Inflammatory macrophage treated with lipopolysaccharide for 1 hour (primary cell): ENCODE measurements at regions not wholly inside any gene's neighbourhood (a gene's known extent, or its start where the extent isn't known, plus 50 kb on each side); places are given as distances from the start of the nearest gene placed in this dataset.

ENCODE experiments used
- DNase-seq, 2 donors: peaks; one replicate each; pipeline ENCODE4 v3.0.0-alpha.2; 2020 to 2022

- DNase-seq = no peak
Measured at GRCh38 chr18:33951031-33951430, 273.7 kb downstream of the NOL4 start.

GRCh38 chr18:33946336-33946735 lies 278.4 kb downstream of the NOL4 start:
- no peak for DNase-seq

- DNase-seq = no peak
Measured at GRCh38 chr18:33944493-33944892, 280.2 kb downstream of the NOL4 start.

- DNase-seq = no peak
Measured at GRCh38 chr18:33937270-33937816, 287.4 kb downstream of the NOL4 start.

- no peak for DNase-seq
Measured at GRCh38 chr18:33934258-33934657, 290.5 kb downstream of the NOL4 start.

- no peak for DNase-seq
Measured at GRCh38 chr18:33928231-33928630, 296.5 kb downstream of the NOL4 start.

- DNase-seq = no peak
Measured at GRCh38 chr18:33924576-33924975, 300.1 kb downstream of the NOL4 start.

GRCh38 chr18:33923980-33924379 lies 300.7 kb downstream of the NOL4 start:
- DNase-seq = no peak

GRCh38 chr18:33918571-33918970 lies 306.1 kb downstream of the NOL4 start:
- no peak for DNase-seq

- no peak for DNase-seq
Measured at GRCh38 chr18:33916200-33916599, 308.5 kb downstream of the NOL4 start.

GRCh38 chr18:33914399-33914798 lies 310.3 kb downstream of the NOL4 start:
- no peak for DNase-seq

- no peak for DNase-seq
Measured at GRCh38 chr18:33906046-33906445, 318.7 kb downstream of the NOL4 start.

- no peak for DNase-seq
Measured at GRCh38 chr18:33901894-33902512, 322.7 kb downstream of the NOL4 start.

GRCh38 chr18:33900638-33901037 lies 322.6 kb downstream of the ASXL3 start:
- DNase-seq = no peak

GRCh38 chr18:33898427-33898826 lies 320.4 kb downstream of the ASXL3 start:
- no peak for DNase-seq

GRCh38 chr18:33878213-33878612 lies 300.2 kb downstream of the ASXL3 start:
- no peak for DNase-seq

GRCh38 chr18:33875029-33875565 lies 297.1 kb downstream of the ASXL3 start:
- DNase-seq = no peak

- DNase-seq = no peak
Measured at GRCh38 chr18:33873112-33873511, 295.1 kb downstream of the ASXL3 start.

GRCh38 chr18:33871363-33872025 lies 293.5 kb downstream of the ASXL3 start:
- DNase-seq = no peak

GRCh38 chr18:33870059-33870458 lies 292.0 kb downstream of the ASXL3 start:
- DNase-seq = no peak

- no peak for DNase-seq
Measured at GRCh38 chr18:33866386-33866785, 288.4 kb downstream of the ASXL3 start.

GRCh38 chr18:33863912-33864311 lies 285.9 kb downstream of the ASXL3 start:
- no peak for DNase-seq

GRCh38 chr18:33854827-33855139 lies 276.8 kb downstream of the ASXL3 start:
- no peak for DNase-seq

- no peak for DNase-seq
Measured at GRCh38 chr18:33854086-33854826, 276.2 kb downstream of the ASXL3 start.
